ENCODE measurements at regions not wholly inside any gene's neighbourhood (a gene's known extent, or its start where the extent isn't known, plus 50 kb on each side); places are given as distances from the start of the nearest gene placed in this dataset.

DNA sequence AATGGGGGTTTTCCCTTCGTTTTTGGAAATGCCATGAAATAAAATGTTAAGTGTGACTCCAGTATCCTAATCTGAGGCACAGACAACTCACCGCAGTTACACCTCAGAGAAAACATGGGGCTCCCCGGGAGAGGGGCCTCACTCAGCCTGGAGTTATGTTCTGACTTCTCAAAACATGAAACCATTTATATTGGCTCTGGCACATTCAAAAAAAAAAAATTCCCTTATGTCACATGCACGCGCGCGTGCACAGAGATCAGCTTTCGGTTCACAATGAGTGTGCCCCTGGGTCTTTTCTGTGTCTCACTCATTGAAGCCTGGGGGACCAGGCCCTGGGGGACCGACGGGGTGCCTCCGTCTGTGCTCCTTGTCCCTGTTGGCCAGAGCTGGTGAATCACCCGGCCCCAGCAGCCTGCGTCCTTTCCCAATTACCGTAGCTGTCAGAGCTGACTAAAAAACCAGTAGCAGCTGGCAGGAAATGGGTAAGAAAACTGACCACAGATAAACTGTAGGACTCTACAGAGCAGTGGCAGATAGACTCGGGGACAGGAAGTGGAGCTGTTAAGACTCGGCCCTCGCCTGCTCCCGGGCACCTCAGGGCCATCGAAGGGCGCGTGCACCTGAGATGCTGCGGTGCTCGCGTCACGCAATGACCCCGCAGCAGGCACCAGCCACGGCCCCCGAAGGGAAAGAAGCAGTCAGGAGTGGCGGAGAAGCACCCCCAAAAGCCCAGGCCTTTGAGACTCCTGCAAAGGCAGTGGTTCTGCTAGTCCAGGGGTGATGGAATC lies 138.3 kb upstream of the ID2 start:
- Histone ChIP-seq H3K9me2 (ENCODE audit: insufficient read depth, low read length) (no peaks in the 10 kb centered on the region), H3K9me3 (ENCODE audit: low read length) (no peaks in the 10 kb centered on the region), H3K4me3 (ENCODE audit: low read length) (no peak overlapping the region), H3K27ac (ENCODE audit: low read length) (no peak overlapping the region), H2AFZ (ENCODE audit: low read depth, low read length) (no peak overlapping the region), H3K79me2 (replicated peaks; ENCODE audit: insufficient read depth, low read length) (no peaks in the 10 kb centered on the region), H3K4me2 (ENCODE audit: low read length) (no peak overlapping the region), H3K27me3 (ENCODE audit: insufficient read depth, low read depth, low read length) (no peaks in the 10 kb centered on the region), H3K9ac (ENCODE audit: low read length) (no peak overlapping the region), H3F3A (ENCODE audit: insufficient read depth, low read length, poor library complexity, severe bottlenecking) (no peaks in the 10 kb centered on the region), H3K36me3 (ENCODE audit: insufficient read depth, low read length) (no peaks in the 10 kb centered on the region), H4K20me1 (ENCODE audit: insufficient read depth) (no peaks in the 10 kb centered on the region)
- TF ChIP-seq TAF1 (IDR thresholded peaks at IDR 0.05; ENCODE audit: low read depth) (no peak), MXI1 (conservative IDR thresholded peaks at IDR 0.05; ENCODE audit: poor library complexity, severe bottlenecking) (no peak), SMC3 (conservative IDR thresholded peaks at IDR 0.05; ENCODE audit: poor library complexity) (no peak), RAD21 (conservative IDR thresholded peaks at IDR 0.05) (no peak), EP300 (conservative IDR thresholded peaks at IDR 0.05; ENCODE audit: poor library complexity, severe bottlenecking) (no peak), POLR2AphosphoS5 (IDR thresholded peaks at IDR 0.05) (no peak), EZH2 (IDR thresholded peaks at IDR 0.05; ENCODE audit: borderline replicate concordance, insufficient read depth, low read length, poor library complexity, severe bottlenecking) (no peak)
- TF ChIP-seq, protein P1, sequence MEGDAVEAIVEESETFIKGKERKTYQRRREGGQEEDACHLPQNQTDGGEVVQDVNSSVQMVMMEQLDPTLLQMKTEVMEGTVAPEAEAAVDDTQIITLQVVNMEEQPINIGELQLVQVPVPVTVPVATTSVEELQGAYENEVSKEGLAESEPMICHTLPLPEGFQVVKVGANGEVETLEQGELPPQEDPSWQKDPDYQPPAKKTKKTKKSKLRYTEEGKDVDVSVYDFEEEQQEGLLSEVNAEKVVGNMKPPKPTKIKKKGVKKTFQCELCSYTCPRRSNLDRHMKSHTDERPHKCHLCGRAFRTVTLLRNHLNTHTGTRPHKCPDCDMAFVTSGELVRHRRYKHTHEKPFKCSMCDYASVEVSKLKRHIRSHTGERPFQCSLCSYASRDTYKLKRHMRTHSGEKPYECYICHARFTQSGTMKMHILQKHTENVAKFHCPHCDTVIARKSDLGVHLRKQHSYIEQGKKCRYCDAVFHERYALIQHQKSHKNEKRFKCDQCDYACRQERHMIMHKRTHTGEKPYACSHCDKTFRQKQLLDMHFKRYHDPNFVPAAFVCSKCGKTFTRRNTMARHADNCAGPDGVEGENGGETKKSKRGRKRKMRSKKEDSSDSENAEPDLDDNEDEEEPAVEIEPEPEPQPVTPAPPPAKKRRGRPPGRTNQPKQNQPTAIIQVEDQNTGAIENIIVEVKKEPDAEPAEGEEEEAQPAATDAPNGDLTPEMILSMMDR (IDR thresholded peaks at IDR 0.05; ENCODE audit: poor library complexity, severe bottlenecking): no peak
- TF ChIP-seq, protein P2, sequence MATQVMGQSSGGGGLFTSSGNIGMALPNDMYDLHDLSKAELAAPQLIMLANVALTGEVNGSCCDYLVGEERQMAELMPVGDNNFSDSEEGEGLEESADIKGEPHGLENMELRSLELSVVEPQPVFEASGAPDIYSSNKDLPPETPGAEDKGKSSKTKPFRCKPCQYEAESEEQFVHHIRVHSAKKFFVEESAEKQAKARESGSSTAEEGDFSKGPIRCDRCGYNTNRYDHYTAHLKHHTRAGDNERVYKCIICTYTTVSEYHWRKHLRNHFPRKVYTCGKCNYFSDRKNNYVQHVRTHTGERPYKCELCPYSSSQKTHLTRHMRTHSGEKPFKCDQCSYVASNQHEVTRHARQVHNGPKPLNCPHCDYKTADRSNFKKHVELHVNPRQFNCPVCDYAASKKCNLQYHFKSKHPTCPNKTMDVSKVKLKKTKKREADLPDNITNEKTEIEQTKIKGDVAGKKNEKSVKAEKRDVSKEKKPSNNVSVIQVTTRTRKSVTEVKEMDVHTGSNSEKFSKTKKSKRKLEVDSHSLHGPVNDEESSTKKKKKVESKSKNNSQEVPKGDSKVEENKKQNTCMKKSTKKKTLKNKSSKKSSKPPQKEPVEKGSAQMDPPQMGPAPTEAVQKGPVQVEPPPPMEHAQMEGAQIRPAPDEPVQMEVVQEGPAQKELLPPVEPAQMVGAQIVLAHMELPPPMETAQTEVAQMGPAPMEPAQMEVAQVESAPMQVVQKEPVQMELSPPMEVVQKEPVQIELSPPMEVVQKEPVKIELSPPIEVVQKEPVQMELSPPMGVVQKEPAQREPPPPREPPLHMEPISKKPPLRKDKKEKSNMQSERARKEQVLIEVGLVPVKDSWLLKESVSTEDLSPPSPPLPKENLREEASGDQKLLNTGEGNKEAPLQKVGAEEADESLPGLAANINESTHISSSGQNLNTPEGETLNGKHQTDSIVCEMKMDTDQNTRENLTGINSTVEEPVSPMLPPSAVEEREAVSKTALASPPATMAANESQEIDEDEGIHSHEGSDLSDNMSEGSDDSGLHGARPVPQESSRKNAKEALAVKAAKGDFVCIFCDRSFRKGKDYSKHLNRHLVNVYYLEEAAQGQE (IDR thresholded peaks at IDR 0.05; ENCODE audit: borderline replicate concordance): no peak

DNA sequence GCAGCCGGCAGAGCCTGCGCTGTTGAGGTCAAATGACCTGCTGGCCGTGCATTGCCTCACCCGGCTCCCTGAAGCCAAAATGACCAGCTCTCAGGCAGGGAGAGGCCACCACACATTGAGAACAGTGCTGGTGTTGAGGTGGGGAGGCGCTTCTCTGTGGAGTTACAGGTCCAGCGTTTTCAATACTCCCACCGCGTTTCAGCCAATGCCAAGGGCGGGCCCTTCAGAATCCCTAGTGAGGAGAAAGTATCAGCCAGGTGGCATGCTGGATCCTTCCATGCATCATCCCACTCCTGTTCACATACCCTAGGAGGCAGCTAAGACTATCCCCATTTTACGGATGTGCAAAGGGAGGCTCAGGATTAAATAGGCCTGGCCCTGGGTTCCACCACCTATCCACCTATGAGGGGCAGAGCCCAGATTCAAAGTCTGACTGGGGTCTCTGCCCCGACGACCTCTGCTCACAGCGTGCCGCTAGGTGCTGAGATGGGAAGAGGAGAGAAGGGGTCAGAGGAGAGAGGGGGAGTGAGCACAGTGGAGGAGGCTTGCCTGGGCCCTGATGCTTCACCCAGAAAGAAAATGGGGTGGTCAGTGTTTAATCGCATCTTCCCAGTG lies 137.6 kb upstream of the ID2 start:
- Histone ChIP-seq H3K36me3 (ENCODE audit: insufficient read depth, low read length) (no peaks in the 10 kb centered on the region), H3K4me2 (ENCODE audit: low read length) (no peak overlapping the region), H3K79me2 (replicated peaks; ENCODE audit: insufficient read depth, low read length) (no peaks in the 10 kb centered on the region), H2AFZ (ENCODE audit: low read depth, low read length) (no peak overlapping the region), H3K9ac (ENCODE audit: low read length) (no peak overlapping the region), H3F3A (ENCODE audit: insufficient read depth, low read length, poor library complexity, severe bottlenecking) (no peaks in the 10 kb centered on the region), H3K4me3 (ENCODE audit: low read length) (no peak overlapping the region), H3K27me3 (ENCODE audit: insufficient read depth, low read depth, low read length) (no peaks in the 10 kb centered on the region), H3K27ac (ENCODE audit: low read length) (no peak overlapping the region), H3K9me3 (ENCODE audit: low read length) (no peaks in the 10 kb centered on the region), H3K9me2 (ENCODE audit: insufficient read depth, low read length) (no peaks in the 10 kb centered on the region), H4K20me1 (ENCODE audit: insufficient read depth) (no peaks in the 10 kb centered on the region)
- TF ChIP-seq, protein P1 (IDR thresholded peaks at IDR 0.05; ENCODE audit: poor library complexity, severe bottlenecking): no peak
- TF ChIP-seq, protein P2 (IDR thresholded peaks at IDR 0.05; ENCODE audit: borderline replicate concordance): no peak
- TF ChIP-seq TAF1 (IDR thresholded peaks at IDR 0.05; ENCODE audit: low read depth): no peak
- TF ChIP-seq EP300 (conservative IDR thresholded peaks at IDR 0.05; ENCODE audit: poor library complexity, severe bottlenecking): no peak
- no peak for TF ChIP-seq EZH2 (IDR thresholded peaks at IDR 0.05; ENCODE audit: borderline replicate concordance, insufficient read depth, low read length, poor library complexity, severe bottlenecking)
- no peak for TF ChIP-seq RAD21 (conservative IDR thresholded peaks at IDR 0.05)
- no peak for TF ChIP-seq SMC3 (conservative IDR thresholded peaks at IDR 0.05; ENCODE audit: poor library complexity)
- no peak for TF ChIP-seq POLR2AphosphoS5 (IDR thresholded peaks at IDR 0.05)
- TF ChIP-seq MXI1 (conservative IDR thresholded peaks at IDR 0.05; ENCODE audit: poor library complexity, severe bottlenecking): no peak

Measured in neural cell (in vitro differentiated cells).